SK-N-SH (cell line): ENCODE measurements at regions not wholly inside any gene's neighbourhood (a gene's known extent, or its start where the extent isn't known, plus 50 kb on each side); places are given as distances from the start of the nearest gene placed in this dataset.

Experiments used
- CTCF ChIA-PET: fragments of 300-600, 350-600 bp; formaldehyde crosslinking; extraction: SDS; loops from one replicate; lab custom pipeline; 2021; lab: Yijun Ruan, JAX
- POLR2A ChIA-PET: fragments of 350-600 bp; sonication (Branson Sonifier 250); formaldehyde crosslinking; extraction: SDS; loops from one replicate; lab custom pipeline; 2020; ENCODE audit warnings: antibody characterized with exemption, inconsistent platforms; lab: Yijun Ruan, JAX
- DNase-seq: peaks from one replicate; pipeline ENCODE4 v3.0.0; 2012
- H2AFZ ChIP-seq: fragments of 200-600 bp; sonication (generic); 2 replicates; pipeline ENCODE4 v1.8.1; 2016; ENCODE audit warnings: antibody characterized with exemption, mild to moderate bottlenecking, low read depth
- H3F3A ChIP-seq: fragments of 200-600 bp; sonication (generic); replicated peaks from 2 replicates; pipeline ENCODE3; 2016; ENCODE audit warnings: antibody characterized with exemption, mild to moderate bottlenecking; ENCODE audit not compliant: insufficient read depth
- H3K27ac ChIP-seq, 2 experiments: fragments of 200-500 bp in 1 of 2; fragments of 200-600 bp in 1 of 2; sonication (Bioruptor generic) in 1 of 2; sonication (generic), shearing (Covaris generic) in 1 of 2; 2 replicates each; pipeline versions ENCODE4 v1.5.1 to v1.6.1; 2014 to 2016; ENCODE audit warnings: low read depth in 2 of 2, inconsistent platforms in 1 of 2, low read length in 1 of 2, mild to moderate bottlenecking in 1 of 2, mixed read lengths in 1 of 2
- H3K27me3 ChIP-seq: fragments of 200-600 bp; sonication (generic), shearing (Covaris generic); 2 replicates; pipeline ENCODE4 v1.6.1; 2016; ENCODE audit warnings: mixed run types; ENCODE audit not compliant: insufficient read depth
- H3K36me3 ChIP-seq, 2 experiments: fragments of 200-500 bp in 1 of 2; fragments of 200-600 bp in 1 of 2; sonication (Bioruptor generic) in 1 of 2; sonication (generic) in 1 of 2; replicated peaks in 1 of 2; 2 replicates each; pipeline versions ENCODE3 to v1.5.1; 2014 to 2016; ENCODE audit warnings: low read length in 1 of 2, mild to moderate bottlenecking in 1 of 2; ENCODE audit not compliant: insufficient read depth in 2 of 2, control insufficient read depth in 1 of 2
- H3K4me1 ChIP-seq, 2 experiments: fragments of 200-500 bp in 1 of 2; fragments of 200-600 bp in 1 of 2; sonication (Bioruptor generic) in 1 of 2; sonication (generic), shearing (Covaris generic) in 1 of 2; 2 replicates each; pipeline versions ENCODE4 v1.5.1 to v1.6.1; 2014 to 2016; ENCODE audit warnings: low read depth in 1 of 2, low read length in 1 of 2, mixed run types in 1 of 2; ENCODE audit not compliant: insufficient read depth in 2 of 2, control insufficient read depth in 1 of 2
- H3K4me2 ChIP-seq: fragments of 200-600 bp; sonication (generic), shearing (Covaris generic); 2 replicates; pipeline ENCODE4 v1.6.1; 2017; ENCODE audit warnings: mixed run types
- H3K4me3 ChIP-seq, 2 experiments: fragments of 200-500 bp in 1 of 2; fragments of 200-600 bp in 1 of 2; sonication (Bioruptor generic) in 1 of 2; sonication (generic), shearing (Covaris generic) in 1 of 2; 2 replicates each; pipeline versions ENCODE4 v1.5.1 to v1.8.1; 2014 to 2016; ENCODE audit warnings: low read depth in 2 of 2, inconsistent platforms in 1 of 2, low read length in 1 of 2, mild to moderate bottlenecking in 1 of 2, mixed read lengths in 1 of 2, moderate library complexity in 1 of 2
- H3K79me2 ChIP-seq: fragments of 200-600 bp; sonication (generic); 2 replicates; pipeline ENCODE4 v1.8.1; 2017; ENCODE audit warnings: mild to moderate bottlenecking; ENCODE audit not compliant: insufficient read depth
- H3K9ac ChIP-seq: fragments of 200-600 bp; sonication (generic); 2 replicates; pipeline ENCODE4 v1.6.1; 2017; ENCODE audit warnings: mixed run types
- H3K9me2 ChIP-seq: fragments of 200-600 bp; sonication (generic); 2 replicates; pipeline ENCODE4 v1.6.1; 2017; ENCODE audit warnings: mixed run types
- H3K9me3 ChIP-seq: fragments of 200-600 bp; sonication (generic); 2 replicates; pipeline ENCODE4 v1.6.1; 2017; ENCODE audit warnings: mixed run types, mild to moderate bottlenecking, moderate library complexity
- H4K20me1 ChIP-seq: fragments of 200-600 bp; sonication (generic); 2 replicates; pipeline ENCODE4 v1.6.1; 2017; ENCODE audit warnings: mild to moderate bottlenecking, mixed run types; ENCODE audit not compliant: insufficient read depth
- CHD2 ChIP-seq: fragments of 150-350 bp; IDR thresholded peaks from 2 replicates; pipeline ENCODE4 v1.6.1; 2018; ENCODE audit warnings: low read length; ENCODE audit not compliant: partially characterized antibody
- ELF1 ChIP-seq: IDR thresholded peaks from 2 replicates; pipeline ENCODE4 v1.4.0; 2012
- EP300 ChIP-seq, 2 experiments: IDR thresholded peaks; 2 replicates each; pipeline versions ENCODE4 v1.4.0 to v1.6.1; 2012; ENCODE audit warnings: borderline replicate concordance in 1 of 2, low read depth in 1 of 2, low read length in 1 of 2
- EZH2phosphoT487 ChIP-seq: fragments of 200-600 bp; sonication (generic); IDR thresholded peaks from 2 replicates; pipeline ENCODE4 v1.6.1; 2017; ENCODE audit warnings: low read depth, mixed run types, mild to moderate bottlenecking, antibody characterized with exemption, moderate library complexity, borderline replicate concordance
- FOSL2 ChIP-seq: IDR thresholded peaks from 2 replicates; pipeline ENCODE4 v1.4.0; 2012; ENCODE audit warnings: low read depth, mild to moderate bottlenecking, moderate library complexity, borderline replicate concordance
- FOXJ3 ChIP-seq: sonication (generic); formaldehyde crosslinking; IDR thresholded peaks from 2 replicates; pipeline ENCODE4 v1.5.1; 2020; ENCODE audit warnings: mild to moderate bottlenecking, missing genetic modification reagents
- FOXM1 ChIP-seq: IDR thresholded peaks from 2 replicates; pipeline ENCODE4 v1.4.0; 2012; ENCODE audit warnings: low read depth, mild to moderate bottlenecking
- GABPA ChIP-seq: IDR thresholded peaks from 2 replicates; pipeline ENCODE4 v1.4.0; 2012; ENCODE audit warnings: low read depth, mild to moderate bottlenecking
- GATA2 ChIP-seq: sonication (generic); formaldehyde crosslinking; IDR thresholded peaks from 2 replicates; pipeline ENCODE4 v1.5.0; 2020; ENCODE audit warnings: mild to moderate bottlenecking, missing genetic modification reagents
- JUND ChIP-seq: IDR thresholded peaks from 2 replicates; pipeline ENCODE4 v1.4.0; 2012
- MEF2A ChIP-seq: IDR thresholded peaks from 2 replicates; pipeline ENCODE4 v1.4.0; 2012; ENCODE audit warnings: low read depth, borderline replicate concordance
- MXI1 ChIP-seq: IDR thresholded peaks from 2 replicates; pipeline ENCODE4 v1.6.1; 2012; ENCODE audit warnings: mild to moderate bottlenecking, low read depth, low read length, improper control_type of control experiment
- NRF1 ChIP-seq: IDR thresholded peaks from 2 replicates; pipeline ENCODE4 v1.6.1; 2012; ENCODE audit warnings: low read depth, mild to moderate bottlenecking, low read length
- POLR2AphosphoS5 ChIP-seq: IDR thresholded peaks from 2 replicates; pipeline ENCODE4 v1.6.1; 2012; ENCODE audit warnings: low read depth, low read length
- RAD21 ChIP-seq: IDR thresholded peaks from 2 replicates; pipeline ENCODE4 v1.6.1; 2012; ENCODE audit warnings: mild to moderate bottlenecking, low read length
- RCOR1 ChIP-seq: fragments of 150-350 bp; IDR thresholded peaks from 2 replicates; pipeline ENCODE4 v1.6.1; 2017; ENCODE audit warnings: antibody characterized with exemption, low read length
- SMC3 ChIP-seq: IDR thresholded peaks from 2 replicates; pipeline ENCODE4 v1.6.1; 2012; ENCODE audit warnings: low read depth, low read length, improper control_type of control experiment
- TCF12 ChIP-seq: IDR thresholded peaks from 2 replicates; pipeline ENCODE4 v1.4.0; 2012
- WGBS: methylation state at CpG from one replicate; pipeline ENCODE4 v1.1.6; 2017; ENCODE audit warnings: low lambda C conversion rate; 5-methylcytosine and 5-hydroxymethylcytosine counted together
- TF ChIP-seq, protein P1 (sequence below): fragments of 200-600 bp; sonication (generic); IDR thresholded peaks from 2 replicates; pipeline ENCODE4 v1.6.1; 2017; ENCODE audit warnings: antibody characterized with exemption, mild to moderate bottlenecking, moderate library complexity
- TF ChIP-seq, protein P2 (sequence below): fragments of 150-350 bp; IDR thresholded peaks from 2 replicates; pipeline ENCODE4 v1.6.1; 2017; ENCODE audit warnings: antibody characterized with exemption, low read length, low read depth, borderline replicate concordance
- TF ChIP-seq, protein P3 (sequence below): IDR thresholded peaks from 2 replicates; pipeline ENCODE4; 2012
- TF ChIP-seq, protein P4 (sequence below): IDR thresholded peaks from 2 replicates; pipeline ENCODE4 v1.4.0; 2012; ENCODE audit warnings: low read depth, borderline replicate concordance
- TF ChIP-seq, protein P5 (sequence below): IDR thresholded peaks from 2 replicates; pipeline ENCODE4 v1.4.0; 2012; ENCODE audit warnings: low read depth

DNA sequence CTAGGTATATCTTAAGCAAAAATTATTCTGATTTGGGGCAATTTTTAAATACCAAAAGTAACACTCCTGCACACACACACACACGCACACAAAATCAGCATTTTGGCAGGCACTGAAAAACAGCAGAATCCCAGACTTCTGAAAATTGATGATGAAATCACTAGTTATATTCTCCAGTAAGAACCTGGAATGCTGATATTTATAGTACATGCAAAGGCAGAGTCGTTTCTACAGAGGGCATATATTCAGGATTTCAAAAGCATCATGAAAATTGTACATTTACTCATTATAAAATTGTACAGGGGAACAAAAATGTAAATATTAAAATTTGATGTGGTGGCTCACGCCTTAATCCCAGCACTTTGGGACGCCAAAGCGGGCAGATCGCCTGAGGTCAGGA is 352.5 kb upstream of the PITX2 start:
- Histone ChIP-seq H4K20me1 (no peaks in the 10 kb centered on the region), H3K79me2 (no peaks in the 10 kb centered on the region), H3K4me2 (no peak overlapping the region), H2AFZ (no peak overlapping the region)
- no peak for TF ChIP-seq JUND
- no peak for TF ChIP-seq MEF2A
- TF ChIP-seq FOXJ3 (CRISPR knock-in tag) = no peak
- TF ChIP-seq NRF1 = no peak
- TF ChIP-seq, protein P1, sequence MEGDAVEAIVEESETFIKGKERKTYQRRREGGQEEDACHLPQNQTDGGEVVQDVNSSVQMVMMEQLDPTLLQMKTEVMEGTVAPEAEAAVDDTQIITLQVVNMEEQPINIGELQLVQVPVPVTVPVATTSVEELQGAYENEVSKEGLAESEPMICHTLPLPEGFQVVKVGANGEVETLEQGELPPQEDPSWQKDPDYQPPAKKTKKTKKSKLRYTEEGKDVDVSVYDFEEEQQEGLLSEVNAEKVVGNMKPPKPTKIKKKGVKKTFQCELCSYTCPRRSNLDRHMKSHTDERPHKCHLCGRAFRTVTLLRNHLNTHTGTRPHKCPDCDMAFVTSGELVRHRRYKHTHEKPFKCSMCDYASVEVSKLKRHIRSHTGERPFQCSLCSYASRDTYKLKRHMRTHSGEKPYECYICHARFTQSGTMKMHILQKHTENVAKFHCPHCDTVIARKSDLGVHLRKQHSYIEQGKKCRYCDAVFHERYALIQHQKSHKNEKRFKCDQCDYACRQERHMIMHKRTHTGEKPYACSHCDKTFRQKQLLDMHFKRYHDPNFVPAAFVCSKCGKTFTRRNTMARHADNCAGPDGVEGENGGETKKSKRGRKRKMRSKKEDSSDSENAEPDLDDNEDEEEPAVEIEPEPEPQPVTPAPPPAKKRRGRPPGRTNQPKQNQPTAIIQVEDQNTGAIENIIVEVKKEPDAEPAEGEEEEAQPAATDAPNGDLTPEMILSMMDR = no peak
- no peak for TF ChIP-seq GATA2
- no peak for TF ChIP-seq CHD2
- TF ChIP-seq GABPA = no peak
- TF ChIP-seq EZH2phosphoT487 = no peak
- TF ChIP-seq ELF1 = no peak
- TF ChIP-seq, protein P2, sequence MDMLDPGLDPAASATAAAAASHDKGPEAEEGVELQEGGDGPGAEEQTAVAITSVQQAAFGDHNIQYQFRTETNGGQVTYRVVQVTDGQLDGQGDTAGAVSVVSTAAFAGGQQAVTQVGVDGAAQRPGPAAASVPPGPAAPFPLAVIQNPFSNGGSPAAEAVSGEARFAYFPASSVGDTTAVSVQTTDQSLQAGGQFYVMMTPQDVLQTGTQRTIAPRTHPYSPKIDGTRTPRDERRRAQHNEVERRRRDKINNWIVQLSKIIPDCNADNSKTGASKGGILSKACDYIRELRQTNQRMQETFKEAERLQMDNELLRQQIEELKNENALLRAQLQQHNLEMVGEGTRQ = no peak
- TF ChIP-seq EP300 (IDR thresholded peaks at IDR 0.05; ENCODE audit: borderline replicate concordance in 1 of 2, low read depth in 1 of 2, low read length in 1 of 2) = no peak
- TF ChIP-seq, all 33 proteins: peak for 0
- H3K9me2 ChIP-seq = 0 out of 2 replicates have a peak, but pooled peaks cover 2% of the 10 kb centered on the region
- no peaks in the 10 kb centered on the region for H3K27me3 ChIP-seq
- no peak overlapping the region for H3K27ac ChIP-seq
- H3K9me3 ChIP-seq = no peaks in the 10 kb centered on the region
- H3K9ac ChIP-seq = no peak overlapping the region
- ChIA-PET CTCF (no interaction called here), POLR2A (no interaction called here)
- DNase-seq = no peak
- H3K36me3 ChIP-seq = no peaks in the 10 kb centered on the region
- WGBS = 29% methylated on average over 6 of the region's 6 CpGs
- no peaks in the 10 kb centered on the region for H3F3A ChIP-seq
- H3K4me3 ChIP-seq = no peak overlapping the region
- H3K4me1 ChIP-seq = no peaks in the 10 kb centered on the region

DNA sequence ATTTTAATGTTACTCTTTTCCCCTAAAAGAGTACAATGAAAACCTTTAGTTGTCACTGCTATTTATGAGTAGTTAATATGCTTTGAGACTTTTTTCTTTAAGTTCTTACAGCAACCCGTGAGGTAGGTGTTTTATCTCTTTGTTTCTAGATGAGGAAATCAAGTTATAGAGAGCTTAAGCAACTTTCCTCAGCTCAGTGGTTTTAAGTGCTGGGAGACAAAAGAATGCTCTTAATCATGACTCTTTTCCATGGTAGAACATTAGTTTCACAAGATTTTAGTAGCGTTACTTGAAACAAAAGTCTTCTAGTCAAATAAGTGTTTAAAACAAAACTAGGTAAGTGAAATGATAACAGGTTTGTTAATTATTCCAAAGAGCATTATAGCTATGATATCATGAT is 354.7 kb upstream of the PITX2 start:
- Histone ChIP-seq H3K4me2 (no peak overlapping the region), H3K9ac (no peak overlapping the region), H3K36me3 (no peaks in the 10 kb centered on the region), H3K27me3 (no peaks in the 10 kb centered on the region), H3K4me3 (no peak overlapping the region), H3K4me1 (no peaks in the 10 kb centered on the region), H3K9me2 (0 out of 2 replicates have a peak, but pooled peaks cover 2% of the 10 kb centered on the region), H3K27ac (no peak overlapping the region), H3K79me2 (no peaks in the 10 kb centered on the region), H2AFZ (no peak overlapping the region), H3F3A (no peaks in the 10 kb centered on the region), H4K20me1 (no peaks in the 10 kb centered on the region), H3K9me3 (no peaks in the 10 kb centered on the region)
- 0% methylated on average over 2 of the region's 2 CpGs for WGBS
- CTCF ChIA-PET = interaction anchor here (0.8 kb wide), 1 partner anchor 27 kb away, joined by 3 read pairs; no protein-coding TSS in a partner anchor
- no peak for DNase-seq
- POLR2A ChIA-PET = no interaction called here
- TF ChIP-seq, protein P3, sequence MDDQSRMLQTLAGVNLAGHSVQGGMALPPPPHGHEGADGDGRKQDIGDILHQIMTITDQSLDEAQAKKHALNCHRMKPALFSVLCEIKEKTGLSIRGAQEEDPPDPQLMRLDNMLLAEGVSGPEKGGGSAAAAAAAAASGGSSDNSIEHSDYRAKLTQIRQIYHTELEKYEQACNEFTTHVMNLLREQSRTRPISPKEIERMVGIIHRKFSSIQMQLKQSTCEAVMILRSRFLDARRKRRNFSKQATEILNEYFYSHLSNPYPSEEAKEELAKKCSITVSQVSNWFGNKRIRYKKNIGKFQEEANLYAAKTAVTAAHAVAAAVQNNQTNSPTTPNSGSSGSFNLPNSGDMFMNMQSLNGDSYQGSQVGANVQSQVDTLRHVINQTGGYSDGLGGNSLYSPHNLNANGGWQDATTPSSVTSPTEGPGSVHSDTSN = no peak
- TF ChIP-seq MXI1 = no peak
- TF ChIP-seq, protein P4, sequence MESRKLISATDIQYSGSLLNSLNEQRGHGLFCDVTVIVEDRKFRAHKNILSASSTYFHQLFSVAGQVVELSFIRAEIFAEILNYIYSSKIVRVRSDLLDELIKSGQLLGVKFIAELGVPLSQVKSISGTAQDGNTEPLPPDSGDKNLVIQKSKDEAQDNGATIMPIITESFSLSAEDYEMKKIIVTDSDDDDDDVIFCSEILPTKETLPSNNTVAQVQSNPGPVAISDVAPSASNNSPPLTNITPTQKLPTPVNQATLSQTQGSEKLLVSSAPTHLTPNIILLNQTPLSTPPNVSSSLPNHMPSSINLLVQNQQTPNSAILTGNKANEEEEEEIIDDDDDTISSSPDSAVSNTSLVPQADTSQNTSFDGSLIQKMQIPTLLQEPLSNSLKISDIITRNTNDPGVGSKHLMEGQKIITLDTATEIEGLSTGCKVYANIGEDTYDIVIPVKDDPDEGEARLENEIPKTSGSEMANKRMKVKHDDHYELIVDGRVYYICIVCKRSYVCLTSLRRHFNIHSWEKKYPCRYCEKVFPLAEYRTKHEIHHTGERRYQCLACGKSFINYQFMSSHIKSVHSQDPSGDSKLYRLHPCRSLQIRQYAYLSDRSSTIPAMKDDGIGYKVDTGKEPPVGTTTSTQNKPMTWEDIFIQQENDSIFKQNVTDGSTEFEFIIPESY = no peak
- no peak for TF ChIP-seq RCOR1
- TF ChIP-seq GABPA = no peak
- no peak for TF ChIP-seq CHD2
- no peak for TF ChIP-seq FOXM1
- no peak for TF ChIP-seq EP300 (IDR thresholded peaks at IDR 0.05; ENCODE audit: borderline replicate concordance in 1 of 2, low read depth in 1 of 2, low read length in 1 of 2)
- TF ChIP-seq RAD21 = no peak
- no peak for TF ChIP-seq FOSL2
- no peak for TF ChIP-seq SMC3
- TF ChIP-seq ELF1 = no peak
- TF ChIP-seq POLR2AphosphoS5 = no peak
- TF ChIP-seq, protein P5, sequence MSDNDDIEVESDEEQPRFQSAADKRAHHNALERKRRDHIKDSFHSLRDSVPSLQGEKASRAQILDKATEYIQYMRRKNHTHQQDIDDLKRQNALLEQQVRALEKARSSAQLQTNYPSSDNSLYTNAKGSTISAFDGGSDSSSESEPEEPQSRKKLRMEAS = no peak
- TF ChIP-seq TCF12 = no peak
- TF ChIP-seq EZH2phosphoT487 = no peak
